ENCODE measurements at regions not wholly inside any gene's neighbourhood (a gene's known extent, or its start where the extent isn't known, plus 50 kb on each side); places are given as distances from the start of the nearest gene placed in this dataset.

GRCh38 chr5:74938250-74938933, 72.2 kb upstream of the FAM169A start:
- Histone ChIP-seq H3K27ac (ENCODE audit: low read length) (no peak overlapping the region), H3K27me3 (ENCODE audit: control insufficient read depth, insufficient read depth, low read length) (peaks cover 2% of the 10 kb centered on the region; the same call in 1 of the 2 replicates), H3K36me3 (ENCODE audit: control insufficient read depth, insufficient read depth, low read length) (no peaks in the 10 kb centered on the region), H3K9me3 (ENCODE audit: control insufficient read depth, insufficient read depth, low read depth, low read length) (no peaks in the 10 kb centered on the region), H3K4me3 (ENCODE audit: low read depth in 2 of 2, low read length in 2 of 2) (no peak overlapping the region), H3K4me1 (ENCODE audit: control insufficient read depth, insufficient read depth, low read length) (no peaks in the 10 kb centered on the region)
- ChIA-PET CTCF (no interaction called here), POLR2A (no interaction called here)
- in situ Hi-C loops (cut with HindIII; ENCODE audit: low pct_unique_long_range_greater_than_20kb, low sequenced_read_pairs) (no loop called here), intact Hi-C loops (cut with micrococcal nuclease; ENCODE audit: unreplicated experiment) (no loop called here)
- BruUV-seq (replicated peaks): no TSS peak
- ATAC-seq (no peak), DNase-seq (ENCODE audit: low read depth, low spot score) (no peak)
- TF ChIP-seq POLR2AphosphoS5 (IDR thresholded peaks at IDR 0.05; ENCODE audit: low read depth, low read length) (no peak), CTCF (IDR thresholded peaks at IDR 0.05) (no peak), SIN3A (IDR thresholded peaks at IDR 0.05; ENCODE audit: borderline replicate concordance, insufficient read depth, low read depth, low read length) (no peak), TCF7L2 (IDR thresholded peaks at IDR 0.05; ENCODE audit: low read depth, low read length) (no peak), REST (IDR thresholded peaks at IDR 0.05; ENCODE audit: insufficient read depth in 1 of 2, low read depth in 2 of 2, low read length in 1 of 2) (no peak)

DNA sequence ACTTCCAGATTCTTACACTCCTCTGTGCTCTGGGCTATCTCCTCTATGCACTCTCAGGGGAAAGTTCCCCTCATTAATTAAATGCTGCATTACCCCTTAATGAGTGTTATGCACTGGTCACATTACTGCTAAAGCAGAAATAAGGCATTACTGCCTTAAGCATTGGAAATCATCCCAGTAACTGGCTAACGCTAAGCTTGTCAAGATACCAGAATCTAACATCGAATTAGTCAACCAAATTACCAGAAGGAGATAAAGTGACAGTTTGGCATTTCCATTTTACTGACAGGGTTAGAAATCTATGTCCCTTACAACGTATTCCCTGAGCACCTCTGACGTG, 69.5 kb upstream of the FAM169A start:
- in situ Hi-C loops (cut with HindIII; ENCODE audit: low pct_unique_long_range_greater_than_20kb, low sequenced_read_pairs): no loop called here
- no peak overlapping the region for H3K4me3 ChIP-seq (ENCODE audit: low read depth in 2 of 2, low read length in 2 of 2)
- H3K36me3 ChIP-seq (ENCODE audit: control insufficient read depth, insufficient read depth, low read length): no peaks in the 10 kb centered on the region
- DNase-seq (ENCODE audit: low read depth, low spot score): no peak
- intact Hi-C loops (cut with micrococcal nuclease; ENCODE audit: unreplicated experiment): no loop called here
- ChIA-PET CTCF (no interaction called here), POLR2A (interaction anchor here (0.6 kb wide), 1 partner anchor 202 kb away, joined by 4 read pairs; no protein-coding TSS in a partner anchor)
- peaks cover 2% of the 10 kb centered on the region; the same call in 1 of the 2 replicates for H3K27me3 ChIP-seq (ENCODE audit: control insufficient read depth, insufficient read depth, low read length)
- H3K27ac ChIP-seq (ENCODE audit: low read length): no peak overlapping the region
- no peaks in the 10 kb centered on the region for H3K4me1 ChIP-seq (ENCODE audit: control insufficient read depth, insufficient read depth, low read length)
- H3K9me3 ChIP-seq (ENCODE audit: control insufficient read depth, insufficient read depth, low read depth, low read length): no peaks in the 10 kb centered on the region
- no TSS peak for BruUV-seq (replicated peaks)
- ATAC-seq: no peak
- TF ChIP-seq SIN3A (IDR thresholded peaks at IDR 0.05; ENCODE audit: borderline replicate concordance, insufficient read depth, low read depth, low read length) (no peak), TCF7L2 (IDR thresholded peaks at IDR 0.05; ENCODE audit: low read depth, low read length) (no peak)
